RKO (cell line): ENCODE measurements at regions not wholly inside any gene's neighbourhood (a gene's known extent, or its start where the extent isn't known, plus 50 kb on each side); places are given as distances from the start of the nearest gene placed in this dataset.
A peak's percentile ranks its signal among the peaks of the same experiment; 100 is the strongest.
"Not testable (repeated sequence)": the region's sequence is repeated elsewhere in the genome, so short reads cannot be mapped to it uniquely, and the experiment has no call there.

ENCODE experiments used
- DNase-seq: peaks from one replicate; pipeline ENCODE4 v3.0.0-alpha.2; 2016; ENCODE audit warnings: low spot score

GRCh38 chr3:196147116-196147515 lies 64.1 kb downstream of the ZDHHC19 start:
- DNase-seq, result no peak

- DNase-seq, result no peak
Observed at GRCh38 chr3:196145468-196146262, 63.8 kb upstream of the TFRC start.

GRCh38 chr3:196144383-196145105 lies 62.7 kb upstream of the TFRC start:
- DNase-seq, result peak; percentile 37

GRCh38 chr3:196143708-196144382 lies 62.0 kb upstream of the TFRC start:
- no peak for DNase-seq

- DNase-seq, result no peak
Observed at GRCh38 chr3:196142202-196142956, 60.5 kb upstream of the TFRC start.

- no peak for DNase-seq
Observed at GRCh38 chr3:196141866-196142201, 59.9 kb upstream of the TFRC start.

GRCh38 chr3:196141052-196141865 lies 59.4 kb upstream of the TFRC start:
- no peak for DNase-seq

GRCh38 chr3:196140224-196140623 lies 58.3 kb upstream of the TFRC start:
- DNase-seq, result no peak

GRCh38 chr3:196139281-196139680 lies 57.4 kb upstream of the TFRC start:
- DNase-seq, result no peak

GRCh38 chr3:196138482-196139254 lies 56.8 kb upstream of the TFRC start:
- DNase-seq, result no peak

- not testable (repeated sequence) for DNase-seq
Observed at GRCh38 chr3:196136640-196136989, 54.7 kb upstream of the TFRC start.

GRCh38 chr3:196135693-196136639 lies 54.1 kb upstream of the TFRC start:
- no peak for DNase-seq

GRCh38 chr3:196134691-196135090 lies 52.8 kb upstream of the TFRC start:
- no peak for DNase-seq

- DNase-seq, result not testable (repeated sequence)
Observed at GRCh38 chr3:196133869-196134268, 52.0 kb upstream of the TFRC start.

- DNase-seq, result no peak
Observed at GRCh38 chr3:196131921-196132320, 50.0 kb upstream of the TFRC start.
